ENCODE measurements at regions not wholly inside any gene's neighbourhood (a gene's known extent, or its start where the extent isn't known, plus 50 kb on each side); places are given as distances from the start of the nearest gene placed in this dataset.
"Not testable (repeated sequence)": the region's sequence is repeated elsewhere in the genome, so short reads cannot be mapped to it uniquely, and the experiment has no call there.

DNA sequence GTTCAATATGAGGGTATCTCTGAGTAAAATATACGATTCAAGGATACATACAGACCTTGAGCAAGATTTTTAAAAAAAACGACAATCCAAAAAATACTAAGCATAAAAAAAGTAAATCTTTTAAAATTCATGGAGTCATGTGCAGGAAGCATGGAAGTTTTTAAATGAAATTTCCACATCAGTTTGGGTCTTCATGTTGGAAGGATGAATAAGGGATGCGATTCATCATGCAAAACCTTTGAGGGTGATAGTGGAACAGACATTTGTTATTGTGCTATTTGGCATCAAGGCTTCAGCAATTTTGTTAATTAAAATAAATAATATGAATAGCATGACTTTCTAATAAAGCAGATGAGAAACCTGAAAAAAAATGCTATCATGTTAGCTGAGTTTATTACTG, 815.0 kb upstream of the PCDH10 start:
- TF ChIP-seq EZH2 (IDR thresholded peaks at IDR 0.05; ENCODE audit: borderline replicate concordance, low read depth, low read length, poor library complexity, severe bottlenecking): no peak
- TF ChIP-seq, protein P1, sequence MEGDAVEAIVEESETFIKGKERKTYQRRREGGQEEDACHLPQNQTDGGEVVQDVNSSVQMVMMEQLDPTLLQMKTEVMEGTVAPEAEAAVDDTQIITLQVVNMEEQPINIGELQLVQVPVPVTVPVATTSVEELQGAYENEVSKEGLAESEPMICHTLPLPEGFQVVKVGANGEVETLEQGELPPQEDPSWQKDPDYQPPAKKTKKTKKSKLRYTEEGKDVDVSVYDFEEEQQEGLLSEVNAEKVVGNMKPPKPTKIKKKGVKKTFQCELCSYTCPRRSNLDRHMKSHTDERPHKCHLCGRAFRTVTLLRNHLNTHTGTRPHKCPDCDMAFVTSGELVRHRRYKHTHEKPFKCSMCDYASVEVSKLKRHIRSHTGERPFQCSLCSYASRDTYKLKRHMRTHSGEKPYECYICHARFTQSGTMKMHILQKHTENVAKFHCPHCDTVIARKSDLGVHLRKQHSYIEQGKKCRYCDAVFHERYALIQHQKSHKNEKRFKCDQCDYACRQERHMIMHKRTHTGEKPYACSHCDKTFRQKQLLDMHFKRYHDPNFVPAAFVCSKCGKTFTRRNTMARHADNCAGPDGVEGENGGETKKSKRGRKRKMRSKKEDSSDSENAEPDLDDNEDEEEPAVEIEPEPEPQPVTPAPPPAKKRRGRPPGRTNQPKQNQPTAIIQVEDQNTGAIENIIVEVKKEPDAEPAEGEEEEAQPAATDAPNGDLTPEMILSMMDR (conservative IDR thresholded peaks at IDR 0.05; ENCODE audit: low read depth, low read length): no peak
- intact Hi-C loops (cut with micrococcal nuclease; ENCODE audit: unreplicated experiment): no loop called here
- CTCF ChIA-PET: no interaction called here

DNA sequence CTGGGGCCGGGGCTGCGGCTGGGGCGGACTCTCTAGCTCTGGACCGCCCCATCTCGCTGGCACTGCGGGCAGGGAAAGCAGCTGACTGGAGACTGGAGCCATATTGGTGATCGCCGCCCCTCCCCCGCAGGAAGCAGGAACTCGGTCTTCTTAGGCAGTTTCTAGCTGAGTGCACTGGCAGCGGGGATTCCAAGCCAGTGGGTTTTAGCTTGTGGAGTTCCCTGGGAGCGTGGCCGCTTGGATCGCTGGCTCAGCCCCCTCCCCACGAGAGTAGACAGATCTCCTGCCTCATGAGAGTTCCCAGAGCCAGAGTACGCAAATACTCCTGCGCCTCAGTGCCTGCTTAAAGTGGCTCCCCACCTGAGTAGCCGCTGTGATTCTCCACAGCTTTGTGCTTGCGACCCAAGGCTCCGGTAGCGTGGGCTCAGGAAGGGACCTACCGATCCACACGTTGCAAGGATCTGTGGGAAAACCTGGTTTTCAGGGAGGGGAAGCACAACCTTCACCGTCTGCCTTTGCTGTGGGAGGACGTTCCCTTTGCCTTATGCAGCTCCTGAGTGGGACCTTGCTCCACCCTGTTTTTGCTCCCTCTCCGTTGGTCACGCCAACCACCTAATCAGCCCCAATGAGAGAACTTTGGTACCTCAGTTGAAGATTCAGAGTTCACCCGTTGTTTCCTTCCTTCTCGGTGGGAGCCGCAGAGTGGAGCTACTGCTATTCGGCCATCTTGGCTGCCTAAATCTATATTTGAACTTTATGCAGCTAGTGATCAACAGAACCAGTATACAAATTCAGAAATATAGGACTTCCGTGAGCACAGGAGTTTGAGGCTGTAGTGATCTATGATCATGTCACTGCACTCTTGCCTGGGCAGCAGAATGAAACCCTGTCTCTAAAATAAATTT, 803.9 kb upstream of the PCDH10 start:
- ChIA-PET CTCF (no interaction called here), POLR2A (ENCODE audit: low non-redundant PET) (no interaction called here)
- intact Hi-C loops (cut with micrococcal nuclease; ENCODE audit: unreplicated experiment): no loop called here
- no peak for DNase-seq (ENCODE audit: low spot score)
- Histone ChIP-seq H3K4me3 (ENCODE audit: low read depth, low read length, poor library complexity, severe bottlenecking) (no peak overlapping the region), H3K36me3 (ENCODE audit: insufficient read depth, low read length, poor library complexity, severe bottlenecking) (no peaks in the 10 kb centered on the region), H3K27me3 (replicated peaks; ENCODE audit: insufficient read depth, low read depth, low read length, poor library complexity) (no peaks in the 10 kb centered on the region), H3K9me3 (ENCODE audit: low read depth, low read length, poor library complexity, severe bottlenecking) (no peaks in the 10 kb centered on the region), H3K27ac (ENCODE audit: low read depth, low read length, poor library complexity, severe bottlenecking) (no peak overlapping the region), H3K4me1 (ENCODE audit: insufficient read depth, low read length, poor library complexity, severe bottlenecking) (no peaks in the 10 kb centered on the region)
- TF ChIP-seq EZH2 (IDR thresholded peaks at IDR 0.05; ENCODE audit: borderline replicate concordance, low read depth, low read length, poor library complexity, severe bottlenecking): no peak
- TF ChIP-seq, protein P1 (conservative IDR thresholded peaks at IDR 0.05; ENCODE audit: low read depth, low read length): no peak
- BruUV-seq (replicated peaks): no TSS peak

More for the DNA sequence above, 815.0 kb upstream of the PCDH10 start:
- POLR2A ChIA-PET (ENCODE audit: low non-redundant PET): no interaction called here
- H3K9me3 ChIP-seq (ENCODE audit: low read depth, low read length, poor library complexity, severe bottlenecking): no peaks in the 10 kb centered on the region
- no peak overlapping the region for H3K27ac ChIP-seq (ENCODE audit: low read depth, low read length, poor library complexity, severe bottlenecking)
- H3K4me1 ChIP-seq (ENCODE audit: insufficient read depth, low read length, poor library complexity, severe bottlenecking): no peaks in the 10 kb centered on the region
- H3K36me3 ChIP-seq (ENCODE audit: insufficient read depth, low read length, poor library complexity, severe bottlenecking): no peaks in the 10 kb centered on the region
- no TSS peak for BruUV-seq (replicated peaks)
- no peak for DNase-seq (ENCODE audit: low spot score)
- H3K4me3 ChIP-seq (ENCODE audit: low read depth, low read length, poor library complexity, severe bottlenecking): no peak overlapping the region
- no peaks in the 10 kb centered on the region for H3K27me3 ChIP-seq (replicated peaks; ENCODE audit: insufficient read depth, low read depth, low read length, poor library complexity)

DNA sequence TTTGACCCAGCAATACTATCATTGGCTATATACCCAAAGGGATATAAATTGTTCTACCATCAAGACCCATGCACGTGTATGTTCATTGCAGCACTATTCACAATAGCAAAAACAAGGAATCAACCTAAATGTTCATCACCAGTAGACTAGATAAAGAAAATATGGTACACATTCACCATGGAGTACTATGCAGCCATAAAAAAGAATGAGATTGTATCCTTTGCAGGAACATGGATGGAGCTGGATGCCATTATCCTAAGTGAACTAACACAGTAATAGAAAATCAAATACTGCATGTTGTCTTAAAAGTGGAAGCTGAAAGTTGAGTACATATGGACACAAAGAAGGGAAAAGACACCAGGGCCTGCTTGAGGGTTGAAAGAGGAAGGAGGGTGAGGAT, 803.1 kb upstream of the PCDH10 start:
- Histone ChIP-seq H3K9me3 (ENCODE audit: low read depth, low read length, poor library complexity, severe bottlenecking) (no peaks in the 10 kb centered on the region), H3K27me3 (replicated peaks; ENCODE audit: insufficient read depth, low read depth, low read length, poor library complexity) (no peaks in the 10 kb centered on the region), H3K27ac (ENCODE audit: low read depth, low read length, poor library complexity, severe bottlenecking) (no peak overlapping the region), H3K36me3 (ENCODE audit: insufficient read depth, low read length, poor library complexity, severe bottlenecking) (no peaks in the 10 kb centered on the region), H3K4me3 (ENCODE audit: low read depth, low read length, poor library complexity, severe bottlenecking) (no peak overlapping the region), H3K4me1 (ENCODE audit: insufficient read depth, low read length, poor library complexity, severe bottlenecking) (no peaks in the 10 kb centered on the region)
- ChIA-PET POLR2A (ENCODE audit: low non-redundant PET) (no interaction called here), CTCF (no interaction called here)
- intact Hi-C loops (cut with micrococcal nuclease; ENCODE audit: unreplicated experiment): no loop called here
- no peak for TF ChIP-seq EZH2 (IDR thresholded peaks at IDR 0.05; ENCODE audit: borderline replicate concordance, low read depth, low read length, poor library complexity, severe bottlenecking)
- TF ChIP-seq, protein P1 (conservative IDR thresholded peaks at IDR 0.05; ENCODE audit: low read depth, low read length): no peak
- no peak for DNase-seq (ENCODE audit: low spot score)
- no TSS peak for BruUV-seq (replicated peaks)

DNA sequence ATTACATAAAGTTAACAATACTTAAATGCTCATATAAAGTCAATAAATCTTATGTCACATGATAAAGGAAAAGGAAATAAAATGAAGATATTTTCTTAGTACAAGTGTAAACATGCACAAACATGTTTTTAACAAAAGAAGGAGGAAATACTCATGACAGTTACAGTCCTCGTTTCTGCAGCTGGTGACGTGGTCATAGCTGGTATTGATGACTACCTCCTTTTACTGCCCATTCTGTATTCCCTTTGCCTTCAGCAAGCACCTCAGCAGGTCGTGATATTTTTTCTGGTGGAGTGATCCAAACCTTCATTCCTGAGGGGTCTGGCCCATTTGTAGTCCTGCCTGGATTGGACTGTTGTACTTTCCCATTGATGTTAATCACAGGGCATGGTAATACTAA, 797.5 kb upstream of the PCDH10 start:
- BruUV-seq (replicated peaks); H3K27ac ChIP-seq (ENCODE audit: low read depth, low read length, poor library complexity, severe bottlenecking): not testable (repeated sequence)

More for the DNA sequence above, 797.5 kb upstream of the PCDH10 start:
- intact Hi-C loops (cut with micrococcal nuclease; ENCODE audit: unreplicated experiment); H3K36me3 ChIP-seq (ENCODE audit: insufficient read depth, low read length, poor library complexity, severe bottlenecking); DNase-seq (ENCODE audit: low spot score); H3K4me3 ChIP-seq (ENCODE audit: low read depth, low read length, poor library complexity, severe bottlenecking); H3K9me3 ChIP-seq (ENCODE audit: low read depth, low read length, poor library complexity, severe bottlenecking); H3K4me1 ChIP-seq (ENCODE audit: insufficient read depth, low read length, poor library complexity, severe bottlenecking); POLR2A ChIA-PET (ENCODE audit: low non-redundant PET); H3K27me3 ChIP-seq (replicated peaks; ENCODE audit: insufficient read depth, low read depth, low read length, poor library complexity); CTCF ChIA-PET: not testable (repeated sequence)
